ENCODE measurements at regions not wholly inside any gene's neighbourhood (a gene's known extent, or its start where the extent isn't known, plus 50 kb on each side); places are given as distances from the start of the nearest gene placed in this dataset.

DNA sequence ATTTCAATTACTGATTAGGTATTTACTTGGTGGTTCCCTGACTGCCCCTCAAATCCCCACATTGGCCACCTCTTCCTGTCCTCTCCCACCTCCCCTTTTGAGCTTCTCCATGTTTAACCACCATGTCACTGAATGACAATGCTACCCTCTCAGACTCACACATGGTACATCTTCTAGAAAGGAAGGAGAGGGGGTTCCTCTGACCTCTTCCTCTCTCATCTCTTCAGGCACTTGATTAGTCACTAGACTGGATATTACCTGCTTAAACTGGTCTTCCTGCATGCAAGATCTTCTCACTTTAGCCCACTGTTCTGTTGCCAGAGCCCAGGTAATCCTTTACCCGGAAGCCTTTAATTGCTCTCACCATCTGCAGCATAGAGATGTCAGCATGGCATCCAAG lies 64.9 kb downstream of the DIPK2A start:
- Histone ChIP-seq H4K20me1 (ENCODE audit: insufficient read depth, low read length) (no peaks in the 10 kb centered on the region), H3K27me3 (ENCODE audit: control insufficient read depth in 2 of 2, insufficient read depth in 2 of 2, low read length in 2 of 2) (no peaks in the 10 kb centered on the region), H3K9me3 (replicated peaks in 1 of 2; ENCODE audit: control insufficient read depth in 1 of 2, insufficient read depth in 1 of 2, low read length in 2 of 2) (no peaks in the 10 kb centered on the region), H3K9ac (ENCODE audit: insufficient read depth, low read length, poor library complexity, severe bottlenecking) (no peak overlapping the region), H3K4me3 (replicated peaks in 1 of 3; ENCODE audit: low read depth in 2 of 3, low read length in 3 of 3) (no peak overlapping the region), H2AFZ (ENCODE audit: insufficient read depth, low read depth, low read length, poor library complexity, severe bottlenecking) (no peak overlapping the region), H3K4me1 (ENCODE audit: control insufficient read depth in 1 of 2, insufficient read depth in 2 of 2, low read length in 2 of 2) (no peaks in the 10 kb centered on the region), H3K79me2 (ENCODE audit: insufficient read depth, low read length) (no peaks in the 10 kb centered on the region), H3K36me3 (replicated peaks in 1 of 2; ENCODE audit: control insufficient read depth in 1 of 2, insufficient read depth in 2 of 2, low read length in 2 of 2) (no peaks in the 10 kb centered on the region), H3K27ac (ENCODE audit: low read depth in 1 of 2, low read length in 2 of 2) (no peak overlapping the region), H3K4me2 (replicated peaks; ENCODE audit: extremely low read depth, low read length, poor library complexity, severe bottlenecking) (no peak overlapping the region)
- H3K4me3 Mint-ChIP-seq: no peak overlapping the region
- no peak overlapping the region for H3K27ac Mint-ChIP-seq
- no CpG with 5 or more reads among the region's 1 CpG for WGBS (ENCODE audit: insufficient coverage)
- TF ChIP-seq, protein P1, sequence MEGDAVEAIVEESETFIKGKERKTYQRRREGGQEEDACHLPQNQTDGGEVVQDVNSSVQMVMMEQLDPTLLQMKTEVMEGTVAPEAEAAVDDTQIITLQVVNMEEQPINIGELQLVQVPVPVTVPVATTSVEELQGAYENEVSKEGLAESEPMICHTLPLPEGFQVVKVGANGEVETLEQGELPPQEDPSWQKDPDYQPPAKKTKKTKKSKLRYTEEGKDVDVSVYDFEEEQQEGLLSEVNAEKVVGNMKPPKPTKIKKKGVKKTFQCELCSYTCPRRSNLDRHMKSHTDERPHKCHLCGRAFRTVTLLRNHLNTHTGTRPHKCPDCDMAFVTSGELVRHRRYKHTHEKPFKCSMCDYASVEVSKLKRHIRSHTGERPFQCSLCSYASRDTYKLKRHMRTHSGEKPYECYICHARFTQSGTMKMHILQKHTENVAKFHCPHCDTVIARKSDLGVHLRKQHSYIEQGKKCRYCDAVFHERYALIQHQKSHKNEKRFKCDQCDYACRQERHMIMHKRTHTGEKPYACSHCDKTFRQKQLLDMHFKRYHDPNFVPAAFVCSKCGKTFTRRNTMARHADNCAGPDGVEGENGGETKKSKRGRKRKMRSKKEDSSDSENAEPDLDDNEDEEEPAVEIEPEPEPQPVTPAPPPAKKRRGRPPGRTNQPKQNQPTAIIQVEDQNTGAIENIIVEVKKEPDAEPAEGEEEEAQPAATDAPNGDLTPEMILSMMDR (IDR thresholded peaks at IDR 0.05): no peak
- H3K9me3 Mint-ChIP-seq: no peaks in the 10 kb centered on the region
- intact Hi-C loops (cut with micrococcal nuclease): no loop called here
- no peaks in the 10 kb centered on the region for H3K36me3 Mint-ChIP-seq
- H3K4me1 Mint-ChIP-seq: no peaks in the 10 kb centered on the region
- peaks cover 0 to 2% (median 0%) of the 10 kb centered on the region in 3 donors for H3K27me3 Mint-ChIP-seq (ENCODE audit: low read depth in 3 of 3)
- no peak for DNase-seq

DNA sequence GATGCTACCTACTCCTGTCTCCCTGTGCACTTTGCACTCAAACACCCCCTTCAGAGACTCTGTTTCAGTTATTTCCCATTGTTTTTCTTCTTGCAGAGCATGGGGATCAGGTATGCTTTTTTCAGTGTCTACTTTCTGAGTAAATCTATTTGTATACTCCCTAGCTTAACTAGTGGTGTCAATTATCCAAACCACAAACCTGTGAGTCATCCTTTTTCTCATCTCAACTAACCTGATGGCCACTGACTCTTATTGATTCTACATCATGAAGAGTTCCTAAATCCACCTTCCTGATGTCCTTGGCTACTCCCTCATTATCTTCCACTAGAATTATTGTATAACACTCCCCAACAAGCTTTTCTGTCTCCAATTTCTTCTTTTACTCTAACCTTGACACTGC lies 68.0 kb downstream of the DIPK2A start:
- no peak overlapping the region for H3K4me3 Mint-ChIP-seq
- no peaks in the 10 kb centered on the region for H4K20me1 ChIP-seq (ENCODE audit: insufficient read depth, low read length)
- H3K27me3 Mint-ChIP-seq (ENCODE audit: low read depth in 3 of 3): peaks cover 0 to 2% (median 0%) of the 10 kb centered on the region in 3 donors
- intact Hi-C loops (cut with micrococcal nuclease): no loop called here
- H3K4me3 ChIP-seq (replicated peaks in 1 of 3; ENCODE audit: low read depth in 2 of 3, low read length in 3 of 3): no peak overlapping the region
- TF ChIP-seq, protein P1 (IDR thresholded peaks at IDR 0.05): no peak
- no peak for DNase-seq
- no peaks in the 10 kb centered on the region for H3K9me3 ChIP-seq (replicated peaks in 1 of 2; ENCODE audit: control insufficient read depth in 1 of 2, insufficient read depth in 1 of 2, low read length in 2 of 2)
- H3K79me2 ChIP-seq (ENCODE audit: insufficient read depth, low read length): no peaks in the 10 kb centered on the region
- H3K27me3 ChIP-seq (ENCODE audit: control insufficient read depth in 2 of 2, insufficient read depth in 2 of 2, low read length in 2 of 2): no peaks in the 10 kb centered on the region
- H3K4me2 ChIP-seq (replicated peaks; ENCODE audit: extremely low read depth, low read length, poor library complexity, severe bottlenecking): no peak overlapping the region
- no peaks in the 10 kb centered on the region for H3K4me1 ChIP-seq (ENCODE audit: control insufficient read depth in 1 of 2, insufficient read depth in 2 of 2, low read length in 2 of 2)
- no peak overlapping the region for H2AFZ ChIP-seq (ENCODE audit: insufficient read depth, low read depth, low read length, poor library complexity, severe bottlenecking)
- H3K27ac ChIP-seq (ENCODE audit: low read depth in 1 of 2, low read length in 2 of 2): no peak overlapping the region
- no peak overlapping the region for H3K27ac Mint-ChIP-seq
- H3K9me3 Mint-ChIP-seq: no peaks in the 10 kb centered on the region
- no peaks in the 10 kb centered on the region for H3K36me3 Mint-ChIP-seq
- no peaks in the 10 kb centered on the region for H3K4me1 Mint-ChIP-seq
- no peaks in the 10 kb centered on the region for H3K36me3 ChIP-seq (replicated peaks in 1 of 2; ENCODE audit: control insufficient read depth in 1 of 2, insufficient read depth in 2 of 2, low read length in 2 of 2)
- H3K9ac ChIP-seq (ENCODE audit: insufficient read depth, low read length, poor library complexity, severe bottlenecking): no peak overlapping the region

Measured in CD14-positive monocyte (primary cell).